ENCODE measurements at regions not wholly inside any gene's neighbourhood (a gene's known extent, or its start where the extent isn't known, plus 50 kb on each side); places are given as distances from the start of the nearest gene placed in this dataset.

GRCh38 chr4:144594471-144594986 is 51.4 kb upstream of the HHIP start:
- no peak overlapping the region for H3K4me3 ChIP-seq (ENCODE audit: low read depth, low read length)
- TF ChIP-seq CTCF (IDR thresholded peaks at IDR 0.05; ENCODE audit: low read depth, low read length) = no peak
- DNase-seq (ENCODE audit: low read depth, low spot score) = no peak
- in situ Hi-C loops (cut with HindIII; ENCODE audit: low sequenced_read_pairs) = no loop called here

GRCh38 chr4:144595681-144596080 is 50.3 kb upstream of the HHIP start:
- no peak overlapping the region for H3K4me3 ChIP-seq (ENCODE audit: low read depth, low read length)
- DNase-seq (ENCODE audit: low read depth, low spot score) = no peak
- TF ChIP-seq CTCF (IDR thresholded peaks at IDR 0.05; ENCODE audit: low read depth, low read length) = no peak
- in situ Hi-C loops (cut with HindIII; ENCODE audit: low sequenced_read_pairs) = no loop called here
